ENCODE measurements at regions not wholly inside any gene's neighbourhood (a gene's known extent, or its start where the extent isn't known, plus 50 kb on each side); places are given as distances from the start of the nearest gene placed in this dataset.
"Not testable (repeated sequence)": the region's sequence is repeated elsewhere in the genome, so short reads cannot be mapped to it uniquely, and the experiment has no call there.

- ATAC-seq (peak; percentile 88), DNase-seq (peak; percentile 56)
Observed at GRCh38 chr7:106345421-106346166, 60.8 kb upstream of the NAMPT start.

GRCh38 chr7:106344861-106345260, 60.1 kb upstream of the NAMPT start:
- DNase-seq (no peak), ATAC-seq (no peak)

GRCh38 chr7:106344211-106344610, 59.4 kb upstream of the NAMPT start:
- ATAC-seq, result no peak
- no peak for DNase-seq

GRCh38 chr7:106342049-106342448, 57.3 kb upstream of the NAMPT start:
- not testable (repeated sequence) for DNase-seq, ATAC-seq

- not testable (repeated sequence) for DNase-seq, ATAC-seq
Observed at GRCh38 chr7:106340247-106340596, 55.4 kb upstream of the NAMPT start.

- ATAC-seq (no peak), DNase-seq (no peak)
Observed at GRCh38 chr7:106339513-106340246, 54.9 kb upstream of the NAMPT start.

- DNase-seq, result no peak
- no peak for ATAC-seq
Observed at GRCh38 chr7:106337754-106338153, 53.0 kb upstream of the NAMPT start.

GRCh38 chr7:106335814-106336213, 51.0 kb upstream of the NAMPT start:
- ATAC-seq (no peak), DNase-seq (no peak)

Data from stimulated activated naive CD8-positive, alpha-beta T cell treated with anti-CD3 and anti-CD28 coated beads, Interleukin-15, Interleukin-2, amounts not matched to agents 100 U/mL and 50 U/mL, for 24 hours (primary cell).